Neural progenitor cell (in vitro differentiated cells): ENCODE measurements at regions not wholly inside any gene's neighbourhood (a gene's known extent, or its start where the extent isn't known, plus 50 kb on each side); places are given as distances from the start of the nearest gene placed in this dataset.

Source experiments
- CTCF ChIP-seq: fragments of 200-600 bp; sonication (generic); IDR thresholded peaks from 2 replicates; pipeline ENCODE4 v1.5.1; 2017; ENCODE audit warnings: antibody characterized with exemption, mild to moderate bottlenecking
- EZH2 ChIP-seq: fragments of 200-600 bp; sonication (generic); IDR thresholded peaks from 2 replicates; pipeline ENCODE4 v1.6.1; 2017; ENCODE audit warnings: antibody characterized with exemption, mild to moderate bottlenecking, moderate library complexity
- EZH2phosphoT487 ChIP-seq: fragments of 200-600 bp; sonication (generic); IDR thresholded peaks from 2 replicates; pipeline ENCODE4 v1.6.1; 2017; ENCODE audit warnings: antibody characterized with exemption

GRCh38 chr5:128667751-128668150, 129.7 kb upstream of the FBN2 start:
- no peak for TF ChIP-seq EZH2phosphoT487
- no peak for TF ChIP-seq CTCF
- no peak for TF ChIP-seq EZH2
